SU-DHL-6 (cell line): ENCODE measurements at regions not wholly inside any gene's neighbourhood (a gene's known extent, or its start where the extent isn't known, plus 50 kb on each side); places are given as distances from the start of the nearest gene placed in this dataset.

Source experiments
- H2AFZ ChIP-seq: fragments of 200-600 bp; sonication (generic); 2 replicates; pipeline ENCODE4 v1.6.1; 2014; ENCODE audit warnings: low read depth, mild to moderate bottlenecking, moderate library complexity, mixed read lengths, antibody characterized with exemption, low read length; ENCODE audit not compliant: severe bottlenecking
- H3F3A ChIP-seq: fragments of 200-600 bp; shearing (Covaris generic); 2 replicates; pipeline ENCODE4 v1.6.0; 2016; ENCODE audit warnings: antibody characterized with exemption, mild to moderate bottlenecking; ENCODE audit not compliant: insufficient read depth
- H3K27ac ChIP-seq: fragments of 200-600 bp; sonication (generic); 2 replicates; pipeline ENCODE4 v1.5.1; 2016; ENCODE audit warnings: low read depth, mild to moderate bottlenecking, low read length, moderate library complexity, mixed read lengths
- H3K27me3 ChIP-seq: fragments of 200-600 bp; sonication (generic), shearing (Covaris generic); 2 replicates; pipeline ENCODE4 v1.6.0; 2014; ENCODE audit warnings: mild to moderate bottlenecking, low read length
- H3K36me3 ChIP-seq: fragments of 200-600 bp; sonication (generic); 2 replicates; pipeline ENCODE4 v1.6.1; 2014; ENCODE audit warnings: mild to moderate bottlenecking, low read length, mixed read lengths
- H3K4me2 ChIP-seq: fragments of 300-600, 200-600 bp; shearing (Covaris generic), sonication (generic); 2 replicates; pipeline ENCODE4 v1.6.0; 2014; ENCODE audit warnings: low read length, low read depth, mild to moderate bottlenecking; ENCODE audit not compliant: poor library complexity, severe bottlenecking
- H3K4me3 ChIP-seq: fragments of 200-600 bp; sonication (generic); 2 replicates; pipeline ENCODE4 v1.5.1; 2014; ENCODE audit warnings: antibody characterized with exemption, low read length, mild to moderate bottlenecking, mixed read lengths; ENCODE audit not compliant: insufficient read depth, poor library complexity, severe bottlenecking
- H3K79me2 ChIP-seq: fragments of 200-600 bp; sonication (generic); 2 replicates; pipeline ENCODE4 v1.6.1; 2014; ENCODE audit warnings: mild to moderate bottlenecking, low read length, moderate library complexity; ENCODE audit not compliant: insufficient read depth
- H3K9ac ChIP-seq: fragments of 200-600 bp; sonication (generic); 2 replicates; pipeline ENCODE4 v1.7.0; 2014; ENCODE audit warnings: mild to moderate bottlenecking, low read length
- H3K9me2 ChIP-seq: fragments of 200-600 bp; sonication (generic); replicated peaks from 2 replicates; pipeline ENCODE4 v1.6.1; 2014; ENCODE audit warnings: low read length; ENCODE audit not compliant: insufficient read depth
- H3K9me3 ChIP-seq: fragments of 200-600 bp; sonication (generic); 2 replicates; pipeline ENCODE4 v1.6.1; 2014; ENCODE audit warnings: low read length, mixed read lengths; ENCODE audit not compliant: insufficient read depth
- H4K20me1 ChIP-seq: fragments of 200-600 bp; sonication (generic); 2 replicates; pipeline ENCODE4 v1.6.1; 2014; ENCODE audit warnings: low read depth, mild to moderate bottlenecking, antibody characterized with exemption, low read length, moderate library complexity, mixed read lengths
- CTCF ChIP-seq: fragments of 200-600 bp; sonication (generic); IDR thresholded peaks from one replicate; pipeline ENCODE4 v1.5.1; 2017; ENCODE audit warnings: antibody characterized with exemption, mild to moderate bottlenecking, low read length, moderate library complexity; ENCODE audit not compliant: insufficient read depth, poor library complexity, severe bottlenecking
- EZH2phosphoT487 ChIP-seq: fragments of 200-600 bp; sonication (generic), shearing (Covaris generic); conservative IDR thresholded peaks from 2 replicates; pipeline ENCODE4 v1.6.1; 2018; ENCODE audit warnings: mild to moderate bottlenecking, antibody characterized with exemption, low read length, moderate library complexity, mixed read lengths

GRCh38 chr9:13865869-13866268 is 448.1 kb downstream of the NFIB start:
- Histone ChIP-seq H2AFZ (no peak overlapping the region), H3F3A (no peaks in the 10 kb centered on the region)

GRCh38 chr9:13863112-13863511 is 450.8 kb downstream of the NFIB start:
- no peaks in the 10 kb centered on the region for H3K36me3 ChIP-seq
- H4K20me1 ChIP-seq: no peaks in the 10 kb centered on the region
- H3K79me2 ChIP-seq: no peaks in the 10 kb centered on the region
- no peaks in the 10 kb centered on the region for H3F3A ChIP-seq
- H3K9ac ChIP-seq: no peak overlapping the region
- no peaks in the 10 kb centered on the region for H3K27me3 ChIP-seq
- no peak overlapping the region for H2AFZ ChIP-seq
- no peak overlapping the region for H3K4me2 ChIP-seq
- H3K4me3 ChIP-seq: no peak overlapping the region
- TF ChIP-seq EZH2phosphoT487: no peak
- H3K27ac ChIP-seq: no peak overlapping the region
- H3K9me3 ChIP-seq: 0 out of 2 replicates have a peak, but pooled peaks cover 3% of the 10 kb centered on the region
- H3K9me2 ChIP-seq: no peaks in the 10 kb centered on the region

More at GRCh38 chr9:13865869-13866268, 448.1 kb downstream of the NFIB start:
- H3K27ac ChIP-seq: no peak overlapping the region
- H3K9ac ChIP-seq: no peak overlapping the region
- TF ChIP-seq CTCF (no peak), EZH2phosphoT487 (no peak)
- no peaks in the 10 kb centered on the region for H3K27me3 ChIP-seq
- no peak overlapping the region for H3K4me2 ChIP-seq
- H3K9me2 ChIP-seq: no peaks in the 10 kb centered on the region
- H4K20me1 ChIP-seq: no peaks in the 10 kb centered on the region
- no peak overlapping the region for H3K4me3 ChIP-seq
- H3K9me3 ChIP-seq: 0 out of 2 replicates have a peak, but pooled peaks cover 3% of the 10 kb centered on the region
- H3K36me3 ChIP-seq: no peaks in the 10 kb centered on the region
- H3K79me2 ChIP-seq: no peaks in the 10 kb centered on the region

- no peak overlapping the region for H3K27ac ChIP-seq
- TF ChIP-seq CTCF: no peak
- H2AFZ ChIP-seq: no peak overlapping the region
- no peaks in the 10 kb centered on the region for H3F3A ChIP-seq
- H3K9ac ChIP-seq: no peak overlapping the region
- no peaks in the 10 kb centered on the region for H3K36me3 ChIP-seq
- no peak overlapping the region for H3K4me3 ChIP-seq
- H3K4me2 ChIP-seq: no peak overlapping the region
- H3K79me2 ChIP-seq: no peaks in the 10 kb centered on the region
- no peaks in the 10 kb centered on the region for H3K27me3 ChIP-seq
- no peaks in the 10 kb centered on the region for H3K9me2 ChIP-seq
- H3K9me3 ChIP-seq: 0 out of 2 replicates have a peak, but pooled peaks cover 3% of the 10 kb centered on the region
- H4K20me1 ChIP-seq: no peaks in the 10 kb centered on the region
Observed at GRCh38 chr9:13862654-13863053, 451.3 kb downstream of the NFIB start.

- Histone ChIP-seq H3K4me3 (no peak overlapping the region), H3K4me2 (no peak overlapping the region), H3F3A (no peaks in the 10 kb centered on the region), H3K27me3 (no peaks in the 10 kb centered on the region), H2AFZ (no peak overlapping the region), H4K20me1 (no peaks in the 10 kb centered on the region), H3K9ac (no peak overlapping the region), H3K9me2 (no peaks in the 10 kb centered on the region), H3K36me3 (no peaks in the 10 kb centered on the region), H3K9me3 (0 out of 2 replicates have a peak, but pooled peaks cover 3% of the 10 kb centered on the region), H3K79me2 (no peaks in the 10 kb centered on the region), H3K27ac (no peak overlapping the region)
- TF ChIP-seq EZH2phosphoT487 (no peak), CTCF (no peak)
Observed at GRCh38 chr9:13860946-13861640, 452.8 kb downstream of the NFIB start.
